T47D (cell line): ENCODE measurements at regions not wholly inside any gene's neighbourhood (a gene's known extent, or its start where the extent isn't known, plus 50 kb on each side); places are given as distances from the start of the nearest gene placed in this dataset.

Source experiments
- DNase-seq, 2 experiments: peaks; one replicate each; pipeline versions ENCODE4 v3.0.0 to v3.0.0-alpha.2; 2011 to 2012; ENCODE audit warnings: low read depth in 1 of 2, low spot score in 1 of 2
- JUND ChIP-seq: IDR thresholded peaks from 2 replicates; pipeline ENCODE4 v1.6.1; 2012; ENCODE audit warnings: low read depth
- in situ Hi-C: cut with HindIII; loops from 2 replicates; pipeline ENCODE4 v1.10.0; 2016; ENCODE audit warnings: low sequenced_read_pairs, low pct_unique_long_range_greater_than_20kb

- in situ Hi-C loops, result no loop called here
- TF ChIP-seq JUND, result no peak
Observed at GRCh38 chr7:15860264-15860949, 173.9 kb upstream of the MEOX2 start.

GRCh38 chr7:15857026-15857425, 170.5 kb upstream of the MEOX2 start:
- no peak for TF ChIP-seq JUND
- in situ Hi-C loops, result no loop called here
- DNase-seq, result no peak

More at GRCh38 chr7:15860264-15860949, 173.9 kb upstream of the MEOX2 start:
- no peak for DNase-seq

GRCh38 chr7:15856311-15856710, 169.8 kb upstream of the MEOX2 start:
- in situ Hi-C loops, result no loop called here
- no peak for DNase-seq
- no peak for TF ChIP-seq JUND

- DNase-seq, result no peak
- in situ Hi-C loops, result no loop called here
- no peak for TF ChIP-seq JUND
Observed at GRCh38 chr7:15855525-15856109, 169.1 kb upstream of the MEOX2 start.

- in situ Hi-C loops, result no loop called here
- no peak for TF ChIP-seq JUND
- DNase-seq, result no peak
Observed at GRCh38 chr7:15854841-15855524, 168.5 kb upstream of the MEOX2 start.

- TF ChIP-seq JUND, result no peak
- in situ Hi-C loops, result no loop called here
- no peak for DNase-seq
Observed at GRCh38 chr7:15853832-15854470, 167.5 kb upstream of the MEOX2 start.

- in situ Hi-C loops, result no loop called here
Observed at GRCh38 chr7:15851201-15851600, 164.7 kb upstream of the MEOX2 start.

GRCh38 chr7:15848901-15849300, 162.4 kb upstream of the MEOX2 start:
- no peak for DNase-seq
- in situ Hi-C loops, result no loop called here
- no peak for TF ChIP-seq JUND

More at GRCh38 chr7:15851201-15851600, 164.7 kb upstream of the MEOX2 start:
- DNase-seq, result no peak
- no peak for TF ChIP-seq JUND

- in situ Hi-C loops, result no loop called here
- DNase-seq, result no peak
- no peak for TF ChIP-seq JUND
Observed at GRCh38 chr7:15848362-15848761, 161.9 kb upstream of the MEOX2 start.

GRCh38 chr7:15845868-15846267, 159.4 kb upstream of the MEOX2 start:
- in situ Hi-C loops, result no loop called here
- no peak for TF ChIP-seq JUND
- DNase-seq, result no peak

- no peak for TF ChIP-seq JUND
- DNase-seq, result no peak
- in situ Hi-C loops, result no loop called here
Observed at GRCh38 chr7:15845461-15845860, 159.0 kb upstream of the MEOX2 start.

- no peak for TF ChIP-seq JUND
- in situ Hi-C loops, result no loop called here
- DNase-seq, result peak; percentile 8 to 64
Observed at GRCh38 chr7:15839416-15840100, 153.1 kb upstream of the MEOX2 start.
